GM12891 (cell line): ENCODE measurements at regions not wholly inside any gene's neighbourhood (a gene's known extent, or its start where the extent isn't known, plus 50 kb on each side); places are given as distances from the start of the nearest gene placed in this dataset.

Experiments
- DNase-seq: peaks from one replicate; pipeline ENCODE4 v3.0.0; 2011; ENCODE audit warnings: low spot score; ENCODE audit not compliant: insufficient read length
- FAIRE-seq: peaks from 2 replicates; lab custom pipeline; 2011; peaks lifted over from hg19 to GRCh38; lab: Jason Lieb, UNC
- PAX5 ChIP-seq: IDR thresholded peaks from 2 replicates; pipeline ENCODE4 v1.6.1; 2011; ENCODE audit warnings: low read length, moderate library complexity, mild to moderate bottlenecking; ENCODE audit not compliant: insufficient read depth, severe bottlenecking
- POLR2A ChIP-seq: IDR thresholded peaks from 2 replicates; pipeline ENCODE4 v1.6.1; 2011; ENCODE audit warnings: low read depth, low read length, control low read depth
- POLR2AphosphoS5 ChIP-seq: IDR thresholded peaks from 2 replicates; pipeline ENCODE4 v1.6.1; 2011; ENCODE audit warnings: low read depth, low read length, control low read depth
- POU2F2 ChIP-seq: IDR thresholded peaks from 2 replicates; pipeline ENCODE4 v1.6.1; 2011; ENCODE audit warnings: low read depth, mild to moderate bottlenecking, control low read depth, low read length, moderate library complexity
- SPI1 ChIP-seq: IDR thresholded peaks from 2 replicates; pipeline ENCODE4 v1.6.1; 2011; ENCODE audit warnings: low read depth, low read length, control low read depth
- TAF1 ChIP-seq: IDR thresholded peaks from 2 replicates; pipeline ENCODE4 v1.6.1; 2011; ENCODE audit warnings: low read depth, low read length, control low read depth

DNA sequence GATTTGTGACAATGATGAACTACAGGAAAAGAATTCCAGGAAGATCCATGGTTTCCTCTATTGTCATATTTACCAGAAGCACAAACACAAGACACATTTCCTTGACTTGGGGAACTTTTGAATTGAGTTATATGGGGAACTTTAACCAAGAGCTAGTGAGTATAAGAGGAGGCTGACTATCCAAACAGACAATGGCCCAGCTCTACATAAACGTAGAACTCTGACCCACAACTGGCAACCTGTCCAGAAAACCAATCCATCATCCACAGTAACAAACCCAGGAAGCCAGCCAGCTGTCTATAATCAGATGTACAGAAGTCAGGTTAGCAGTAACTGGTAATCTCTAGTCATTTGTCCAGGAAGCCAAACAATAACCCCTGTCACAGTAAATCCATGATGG lies 167.0 kb upstream of the CPEB2 start:
- FAIRE-seq = no peak
- DNase-seq = no peak
- no peak for TF ChIP-seq POLR2AphosphoS5

DNA sequence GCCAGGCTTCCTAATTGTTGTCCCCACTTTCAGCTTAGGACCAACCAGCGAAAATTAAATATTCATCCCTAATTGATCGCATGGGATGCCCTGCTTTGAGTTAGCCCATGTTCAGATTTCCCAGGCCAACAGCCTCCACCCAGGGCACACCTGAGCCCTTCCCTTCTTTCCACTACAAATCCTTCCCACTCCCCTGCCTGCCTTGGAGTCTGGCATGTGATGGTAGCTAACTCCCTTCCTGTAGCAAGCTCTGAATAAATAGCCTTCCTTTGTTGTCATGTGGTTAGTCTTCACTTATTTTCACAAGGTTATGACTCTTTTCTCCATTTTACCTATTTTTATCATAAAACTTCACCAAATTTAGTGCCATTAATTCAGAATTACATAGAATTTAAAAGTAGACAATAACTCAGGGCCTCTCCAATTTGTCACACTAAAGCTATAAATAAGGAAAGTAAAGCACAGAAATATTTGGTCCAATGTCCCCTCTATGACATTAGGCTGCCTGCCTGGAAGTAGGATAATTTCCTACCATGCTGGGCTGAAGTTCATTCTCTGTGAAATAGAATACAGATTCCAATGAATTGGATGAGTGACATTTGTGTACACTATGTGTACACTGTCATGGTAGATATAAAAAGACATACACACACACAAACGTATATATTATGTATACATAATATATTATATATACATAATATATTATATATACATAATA lies 166.4 kb upstream of the CPEB2 start:
- DNase-seq = no peak
- no peak for TF ChIP-seq PAX5
- no peak for TF ChIP-seq SPI1
- TF ChIP-seq POLR2A = no peak
- TF ChIP-seq TAF1 = no peak
- no peak for TF ChIP-seq POU2F2
- TF ChIP-seq POLR2AphosphoS5 = no peak
- peak; percentile 51 for FAIRE-seq

DNA sequence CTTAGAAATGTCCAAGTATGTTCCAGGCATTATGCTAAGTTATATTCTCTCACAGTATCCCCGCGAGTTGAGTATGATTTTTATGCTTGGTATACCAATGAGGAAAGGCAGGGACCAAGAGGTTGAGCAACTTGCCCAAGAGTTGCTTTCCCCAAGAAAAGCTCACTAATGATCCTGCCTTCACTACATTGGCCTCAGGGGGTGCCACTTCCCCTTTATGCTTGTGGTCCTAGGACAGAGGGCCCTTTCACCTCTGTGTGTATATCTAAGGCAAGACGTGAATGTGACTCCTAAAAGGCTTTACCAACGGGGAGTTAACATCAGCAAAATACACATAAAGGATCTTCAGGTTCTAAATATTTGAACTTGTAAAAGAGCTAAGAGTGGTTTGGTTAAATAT lies 164.4 kb upstream of the CPEB2 start:
- TF ChIP-seq POU2F2 = no peak
- peak; percentile 66 for TF ChIP-seq SPI1
- DNase-seq (no peak), FAIRE-seq (peak; percentile 41)

DNA sequence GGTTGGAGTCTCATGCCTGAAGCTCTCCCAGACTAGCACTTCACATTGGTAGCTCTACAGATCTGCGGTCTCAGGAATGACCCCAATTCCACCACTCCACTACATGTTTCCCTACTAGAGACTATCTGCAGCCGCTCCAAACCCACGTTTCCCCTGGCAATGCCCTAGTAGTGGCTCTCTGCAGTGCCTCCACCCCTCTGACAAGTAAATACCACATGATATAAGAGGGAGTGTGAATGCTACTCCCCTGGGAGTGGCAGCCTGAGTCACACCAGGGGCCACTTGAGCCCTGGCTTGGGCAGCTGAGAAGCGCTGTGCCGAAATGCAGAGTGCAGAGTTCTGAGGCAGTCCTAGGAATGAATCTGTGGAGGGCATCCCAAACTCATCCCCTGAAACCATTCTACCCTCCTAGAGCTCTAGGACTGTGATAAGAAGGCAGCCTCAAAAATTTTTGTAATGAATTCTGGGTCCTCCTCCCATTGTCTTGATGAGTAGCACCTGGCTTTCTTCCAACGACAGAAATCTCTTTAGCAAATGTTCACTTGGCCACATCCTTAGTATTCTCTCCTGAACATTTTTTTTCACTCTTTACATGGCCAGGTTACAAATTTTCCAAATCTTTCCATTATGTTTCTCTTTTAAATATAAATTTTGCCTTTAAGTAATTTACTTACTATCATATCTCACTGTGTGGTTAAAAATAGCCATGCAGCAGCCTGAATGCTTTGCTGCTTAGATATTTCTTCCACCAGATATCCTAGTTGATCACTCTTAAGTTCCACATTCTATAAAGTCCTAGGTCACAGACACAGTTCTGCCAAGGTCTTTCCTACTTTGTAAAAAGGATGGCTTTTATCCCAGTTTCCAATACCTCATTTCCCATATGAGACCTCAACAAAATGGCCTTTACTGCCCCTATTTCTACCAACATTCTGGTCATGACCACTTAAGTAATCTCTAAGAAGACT lies 160.2 kb upstream of the CPEB2 start:
- FAIRE-seq = no peak
- no peak for DNase-seq
- no peak for TF ChIP-seq POLR2AphosphoS5
- TF ChIP-seq PAX5 = no peak

DNA sequence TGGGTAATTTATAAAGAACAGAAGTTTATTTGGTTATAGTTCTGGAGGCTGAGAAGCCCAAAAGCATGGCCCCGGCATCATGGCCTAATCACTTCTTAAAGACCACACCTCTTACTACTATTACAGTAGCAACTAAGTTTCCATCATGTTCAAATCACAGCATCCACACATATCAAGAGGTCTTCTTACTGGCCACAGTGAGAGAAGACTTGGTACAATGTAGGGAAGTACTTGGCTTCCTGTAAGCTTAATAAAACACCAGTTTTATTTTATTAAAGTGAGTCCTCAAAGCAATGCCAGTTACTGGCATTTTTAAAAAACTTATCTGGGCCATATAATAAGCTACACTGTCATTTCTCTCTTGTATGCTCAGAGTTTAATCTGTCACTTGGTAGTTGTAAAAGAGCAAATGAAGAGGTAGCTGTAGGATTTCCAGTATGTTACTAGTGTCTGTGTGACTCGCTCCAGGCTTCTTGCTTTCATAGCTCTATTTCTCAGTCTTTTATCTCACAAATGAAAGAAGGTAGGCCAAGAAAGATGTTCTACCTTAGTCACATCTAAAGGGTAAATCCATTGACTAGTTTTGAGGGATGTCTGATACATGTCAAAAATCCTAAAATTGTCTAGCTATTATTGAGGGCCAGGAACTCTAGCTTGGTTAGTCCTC lies 159.2 kb upstream of the CPEB2 start:
- no peak for DNase-seq
- FAIRE-seq = no peak
- TF ChIP-seq TAF1 (no peak), POLR2AphosphoS5 (no peak), PAX5 (no peak), POLR2A (no peak), POU2F2 (no peak), SPI1 (no peak)

DNA sequence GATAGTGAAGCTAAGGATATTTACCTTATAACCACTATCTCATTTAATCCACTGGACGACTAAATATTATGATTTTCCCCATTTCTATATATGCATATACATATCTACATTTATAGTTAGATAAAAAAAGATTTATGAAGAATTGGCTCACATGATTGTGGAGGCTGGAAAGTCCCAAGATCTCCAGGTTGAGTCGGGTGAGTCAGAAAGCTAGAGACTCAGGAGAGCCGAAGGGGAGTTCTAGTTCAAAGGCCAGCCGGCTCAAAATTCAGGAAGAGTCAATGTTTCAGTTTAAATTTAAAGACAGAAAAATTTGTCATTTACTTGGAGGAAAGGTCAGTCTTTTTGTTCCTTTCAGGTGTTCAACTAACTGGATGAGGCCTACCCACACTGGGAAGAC lies 158.2 kb upstream of the CPEB2 start:
- FAIRE-seq = no peak

DNA sequence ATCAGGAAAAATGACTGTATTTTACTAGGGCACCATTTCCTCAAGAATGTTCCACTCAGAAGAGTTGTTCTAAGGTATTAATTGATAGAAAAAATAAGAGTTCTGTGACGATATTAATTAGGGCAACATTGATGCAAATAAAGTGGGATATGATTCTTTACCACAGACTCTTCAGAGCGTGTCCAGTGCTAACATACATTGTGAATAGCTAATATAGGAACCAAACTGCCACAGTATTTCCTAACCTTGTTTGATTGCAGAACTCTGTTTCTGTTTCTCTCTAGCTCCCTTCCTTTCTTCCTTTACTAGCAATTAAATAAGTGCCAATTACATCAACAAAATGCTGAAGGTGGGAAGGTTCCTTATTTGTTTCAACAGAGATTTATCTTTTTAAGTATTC lies 154.1 kb upstream of the CPEB2 start:
- no peak for FAIRE-seq
- TF ChIP-seq TAF1 (no peak), POLR2AphosphoS5 (no peak), PAX5 (no peak), SPI1 (no peak), POU2F2 (no peak), POLR2A (no peak)
- DNase-seq = no peak

More for the DNA sequence above, 158.2 kb upstream of the CPEB2 start:
- no peak for DNase-seq
- TF ChIP-seq PAX5 (no peak), SPI1 (no peak), POLR2AphosphoS5 (no peak), POU2F2 (no peak), POLR2A (no peak)

DNA sequence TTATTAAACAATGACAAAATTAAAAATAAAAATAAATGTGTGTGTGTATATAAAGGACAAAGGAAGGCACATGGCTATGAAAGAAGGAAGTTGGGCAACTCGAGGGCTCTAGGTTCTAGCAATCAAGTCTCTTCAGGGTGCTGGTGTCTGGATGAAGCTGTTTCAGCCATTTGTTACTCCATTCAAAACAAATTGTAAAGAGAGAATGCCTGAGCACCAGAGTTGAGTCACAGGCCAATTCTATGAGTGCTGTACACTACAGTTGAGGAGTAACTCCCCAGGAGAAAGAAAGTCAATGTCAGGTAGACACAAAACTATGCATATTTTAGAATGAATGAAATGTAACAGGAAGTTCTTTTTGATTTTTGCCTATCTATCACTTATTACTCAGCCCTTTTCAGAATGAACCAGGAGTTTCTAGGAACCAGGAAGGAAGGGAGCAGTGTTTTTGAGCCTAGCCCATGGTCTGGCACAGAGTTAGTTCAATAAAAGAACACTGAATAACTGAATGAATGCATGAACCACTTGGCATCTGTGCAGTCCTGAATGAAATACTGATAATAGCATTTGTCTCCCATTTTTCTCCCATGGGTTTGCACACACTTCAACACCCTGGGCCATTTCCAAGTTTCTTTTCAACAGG lies 151.7 kb upstream of the CPEB2 start:
- TF ChIP-seq SPI1 = no peak
- TF ChIP-seq POLR2AphosphoS5 = no peak
- no peak for TF ChIP-seq POLR2A
- TF ChIP-seq PAX5 = no peak
- TF ChIP-seq POU2F2 = no peak
- no peak for TF ChIP-seq TAF1
- no peak for FAIRE-seq
- no peak for DNase-seq

DNA sequence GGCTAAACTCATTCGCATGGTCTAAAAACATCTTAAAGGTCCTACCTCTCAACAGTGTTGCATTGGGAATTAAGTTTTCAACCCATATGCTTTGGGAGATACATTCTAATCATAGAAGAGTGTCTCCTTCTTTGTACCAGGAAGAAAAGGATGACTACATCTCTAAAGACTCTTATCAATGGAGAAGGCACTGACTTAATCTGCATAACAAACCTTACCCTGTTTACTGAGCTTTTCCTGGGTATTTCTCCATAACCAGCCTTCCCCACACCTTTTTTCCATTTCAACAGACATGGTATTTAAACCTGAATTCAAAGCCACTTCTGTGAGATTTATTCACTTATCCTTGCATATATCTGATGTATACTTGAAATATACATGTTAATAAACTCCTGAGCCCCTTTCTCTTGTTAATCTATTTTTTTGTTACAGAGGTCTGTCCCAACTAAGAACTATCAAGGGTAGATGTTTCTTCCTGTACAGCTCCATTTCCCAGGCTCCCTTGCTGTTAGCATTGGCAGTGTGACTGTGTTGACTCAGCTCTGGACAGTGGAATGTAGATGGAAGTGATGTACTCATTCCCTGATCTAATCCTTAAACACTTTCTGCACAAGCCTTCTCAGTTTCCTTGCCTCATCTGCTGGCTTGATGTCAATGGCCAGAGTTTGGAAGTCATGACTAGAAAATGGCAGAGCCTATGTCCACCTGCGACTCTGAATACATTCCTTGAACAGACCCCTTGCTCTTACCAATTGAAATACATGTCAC lies 148.9 kb upstream of the CPEB2 start:
- DNase-seq (no peak), FAIRE-seq (no peak)
- TF ChIP-seq SPI1 = no peak
- no peak for TF ChIP-seq POLR2A
- TF ChIP-seq POLR2AphosphoS5 = no peak
- no peak for TF ChIP-seq POU2F2
- TF ChIP-seq TAF1 = no peak
- TF ChIP-seq PAX5 = no peak
